GM12874 (cell line): ENCODE measurements at regions not wholly inside any gene's neighbourhood (a gene's known extent, or its start where the extent isn't known, plus 50 kb on each side); places are given as distances from the start of the nearest gene placed in this dataset.

Source experiments
- CTCF ChIP-seq: IDR thresholded peaks from 2 replicates; pipeline ENCODE4 v1.5.1; 2011; ENCODE audit warnings: low read depth, mild to moderate bottlenecking, control low read depth, low read length, moderate library complexity; ENCODE audit not compliant: insufficient read depth

GRCh38 chr2:111227716-111228141 lies 107.0 kb downstream of the BCL2L11 start:
- no peak for TF ChIP-seq CTCF

GRCh38 chr2:111231532-111232252 lies 111.0 kb downstream of the BCL2L11 start:
- TF ChIP-seq CTCF = no peak

- no peak for TF ChIP-seq CTCF
These were observed 114.7 kb downstream of the BCL2L11 start for GRCh38 chr2:111235192-111236015.

GRCh38 chr2:111236025-111236424 lies 115.3 kb downstream of the BCL2L11 start:
- TF ChIP-seq CTCF = no peak

GRCh38 chr2:111238296-111238695 lies 117.6 kb downstream of the BCL2L11 start:
- TF ChIP-seq CTCF = no peak

GRCh38 chr2:111239107-111239506 lies 118.4 kb downstream of the BCL2L11 start:
- no peak for TF ChIP-seq CTCF

- no peak for TF ChIP-seq CTCF
These were observed 119.0 kb downstream of the BCL2L11 start for GRCh38 chr2:111239581-111240249.
